ENCODE measurements at regions not wholly inside any gene's neighbourhood (a gene's known extent, or its start where the extent isn't known, plus 50 kb on each side); places are given as distances from the start of the nearest gene placed in this dataset.

DNA sequence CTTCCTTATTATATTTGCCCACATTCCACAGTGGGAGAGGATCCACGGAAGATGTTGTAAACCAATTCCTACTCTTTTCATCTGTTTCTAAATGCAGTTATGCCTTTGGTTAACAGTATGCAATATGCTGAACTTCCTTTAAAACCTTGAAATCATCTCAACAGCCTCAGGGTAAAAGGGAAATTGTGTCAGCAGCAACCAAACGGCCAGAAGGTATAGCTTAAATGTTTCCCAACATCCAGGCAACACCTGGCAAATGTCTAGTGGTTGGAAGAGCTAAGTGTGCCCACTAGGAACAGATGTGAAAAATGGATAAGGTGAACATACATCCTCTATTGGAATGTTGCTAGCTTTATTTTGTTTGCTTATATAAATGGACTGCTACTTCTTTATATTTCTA lies 164.8 kb downstream of the FAXC start:
- no peaks in the 10 kb centered on the region for H4K20me1 ChIP-seq (ENCODE audit: insufficient read depth, low read length)
- no peak overlapping the region for H3K27ac ChIP-seq (ENCODE audit: low read length)
- TF ChIP-seq, protein P1, sequence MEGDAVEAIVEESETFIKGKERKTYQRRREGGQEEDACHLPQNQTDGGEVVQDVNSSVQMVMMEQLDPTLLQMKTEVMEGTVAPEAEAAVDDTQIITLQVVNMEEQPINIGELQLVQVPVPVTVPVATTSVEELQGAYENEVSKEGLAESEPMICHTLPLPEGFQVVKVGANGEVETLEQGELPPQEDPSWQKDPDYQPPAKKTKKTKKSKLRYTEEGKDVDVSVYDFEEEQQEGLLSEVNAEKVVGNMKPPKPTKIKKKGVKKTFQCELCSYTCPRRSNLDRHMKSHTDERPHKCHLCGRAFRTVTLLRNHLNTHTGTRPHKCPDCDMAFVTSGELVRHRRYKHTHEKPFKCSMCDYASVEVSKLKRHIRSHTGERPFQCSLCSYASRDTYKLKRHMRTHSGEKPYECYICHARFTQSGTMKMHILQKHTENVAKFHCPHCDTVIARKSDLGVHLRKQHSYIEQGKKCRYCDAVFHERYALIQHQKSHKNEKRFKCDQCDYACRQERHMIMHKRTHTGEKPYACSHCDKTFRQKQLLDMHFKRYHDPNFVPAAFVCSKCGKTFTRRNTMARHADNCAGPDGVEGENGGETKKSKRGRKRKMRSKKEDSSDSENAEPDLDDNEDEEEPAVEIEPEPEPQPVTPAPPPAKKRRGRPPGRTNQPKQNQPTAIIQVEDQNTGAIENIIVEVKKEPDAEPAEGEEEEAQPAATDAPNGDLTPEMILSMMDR (IDR thresholded peaks at IDR 0.05; ENCODE audit: low read depth, low read length): no peak
- TF ChIP-seq EZH2phosphoT487 (IDR thresholded peaks at IDR 0.05; ENCODE audit: low read depth): no peak
- no peaks in the 10 kb centered on the region for H3K36me3 ChIP-seq (replicated peaks; ENCODE audit: low read depth, low read length)
- no peak overlapping the region for H3K4me3 ChIP-seq (ENCODE audit: low read length)
- no peak overlapping the region for H3K9ac ChIP-seq (ENCODE audit: low read length)
- H3K4me1 ChIP-seq (ENCODE audit: low read length): peaks cover 3% of the 10 kb centered on the region
- no peaks in the 10 kb centered on the region for H3K79me2 ChIP-seq (ENCODE audit: low read length)
- no peaks in the 10 kb centered on the region for H3K27me3 ChIP-seq (ENCODE audit: low read depth, low read length)
- H3K4me2 ChIP-seq (ENCODE audit: low read length): no peak overlapping the region
- H3K9me3 ChIP-seq (ENCODE audit: insufficient read depth, low read length): no peaks in the 10 kb centered on the region
- no peak overlapping the region for H2AFZ ChIP-seq (ENCODE audit: low read depth, low read length)

DNA sequence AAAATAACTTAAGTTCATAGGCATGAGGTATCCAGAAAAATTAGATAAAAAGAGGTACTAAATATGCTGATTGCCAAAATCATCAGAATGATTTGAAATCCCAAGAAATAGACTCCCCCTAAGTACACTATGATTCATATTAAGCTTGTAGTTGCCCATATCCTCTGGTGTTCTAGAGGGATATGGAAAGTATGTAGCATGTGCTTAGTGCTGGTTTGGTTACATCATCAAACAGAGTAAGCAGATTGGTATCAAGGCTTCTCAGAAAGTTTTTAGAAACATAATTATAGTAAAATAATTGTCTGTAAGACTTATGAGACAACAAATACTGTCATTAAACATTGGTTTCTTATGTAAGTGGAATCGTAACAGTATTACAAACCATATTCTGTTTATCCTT lies 166.4 kb downstream of the FAXC start:
- Histone ChIP-seq H3K9ac (ENCODE audit: low read length) (no peak overlapping the region), H3K4me2 (ENCODE audit: low read length) (no peak overlapping the region), H3K27ac (ENCODE audit: low read length) (no peak overlapping the region), H3K79me2 (ENCODE audit: low read length) (no peaks in the 10 kb centered on the region), H3K36me3 (replicated peaks; ENCODE audit: low read depth, low read length) (no peaks in the 10 kb centered on the region), H3K27me3 (ENCODE audit: low read depth, low read length) (no peaks in the 10 kb centered on the region), H3K4me1 (ENCODE audit: low read length) (no peaks in the 10 kb centered on the region), H3K4me3 (ENCODE audit: low read length) (no peak overlapping the region), H4K20me1 (ENCODE audit: insufficient read depth, low read length) (no peaks in the 10 kb centered on the region), H2AFZ (ENCODE audit: low read depth, low read length) (no peak overlapping the region), H3K9me3 (ENCODE audit: insufficient read depth, low read length) (no peaks in the 10 kb centered on the region)
- TF ChIP-seq, protein P1 (IDR thresholded peaks at IDR 0.05; ENCODE audit: low read depth, low read length): no peak
- TF ChIP-seq EZH2phosphoT487 (IDR thresholded peaks at IDR 0.05; ENCODE audit: low read depth): no peak

DNA sequence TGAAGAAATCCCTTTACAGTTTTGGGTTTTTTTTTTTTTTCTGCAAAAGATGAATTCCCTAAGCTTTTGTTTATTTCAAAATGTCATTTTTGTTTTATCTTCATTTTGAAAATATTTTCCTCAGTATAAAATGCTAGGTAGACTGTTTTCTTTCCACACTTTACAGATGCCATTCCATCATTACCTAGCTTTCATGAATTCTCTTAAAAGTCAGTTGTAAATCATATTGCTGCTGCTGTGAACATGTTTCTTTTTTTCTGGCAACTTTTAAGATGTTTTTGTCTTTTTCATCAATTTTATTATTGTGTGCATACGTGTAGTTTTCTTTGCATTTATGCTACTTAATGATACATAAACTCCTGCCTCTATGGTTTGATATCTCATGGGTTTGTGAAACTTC lies 168.3 kb downstream of the FAXC start:
- Histone ChIP-seq H2AFZ (ENCODE audit: low read depth, low read length) (no peak overlapping the region), H3K36me3 (replicated peaks; ENCODE audit: low read depth, low read length) (no peaks in the 10 kb centered on the region), H4K20me1 (ENCODE audit: insufficient read depth, low read length) (no peaks in the 10 kb centered on the region), H3K79me2 (ENCODE audit: low read length) (no peaks in the 10 kb centered on the region), H3K4me3 (ENCODE audit: low read length) (no peak overlapping the region), H3K9ac (ENCODE audit: low read length) (no peak overlapping the region), H3K4me2 (ENCODE audit: low read length) (no peak overlapping the region), H3K4me1 (ENCODE audit: low read length) (no peaks in the 10 kb centered on the region), H3K9me3 (ENCODE audit: insufficient read depth, low read length) (no peaks in the 10 kb centered on the region), H3K27me3 (ENCODE audit: low read depth, low read length) (no peaks in the 10 kb centered on the region), H3K27ac (ENCODE audit: low read length) (no peak overlapping the region)
- TF ChIP-seq, protein P1 (IDR thresholded peaks at IDR 0.05; ENCODE audit: low read depth, low read length): no peak
- TF ChIP-seq EZH2phosphoT487 (IDR thresholded peaks at IDR 0.05; ENCODE audit: low read depth): no peak

DNA sequence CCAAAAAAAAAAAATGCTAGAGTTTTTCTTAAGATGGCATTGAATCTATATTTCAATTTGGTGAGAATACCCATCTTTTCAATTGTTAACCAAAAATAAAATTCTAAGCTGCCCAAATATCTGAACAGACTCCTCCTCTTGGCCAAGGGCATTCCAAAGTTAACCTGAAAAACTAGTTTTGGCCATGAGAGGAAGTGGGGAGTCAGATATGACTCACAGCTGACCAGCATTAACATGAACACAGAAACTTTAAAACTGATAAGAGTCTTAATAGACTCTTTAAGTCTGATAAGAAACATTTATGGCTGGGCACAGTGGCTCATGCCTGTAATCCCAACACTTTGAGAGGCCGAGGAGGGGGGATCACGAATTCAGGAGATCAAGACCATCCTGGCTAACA lies 171.3 kb downstream of the FAXC start:
- H3K27ac ChIP-seq (ENCODE audit: low read length): no peak overlapping the region

More for the DNA sequence above, 171.3 kb downstream of the FAXC start:
- H3K79me2 ChIP-seq (ENCODE audit: low read length): no peaks in the 10 kb centered on the region
- H3K36me3 ChIP-seq (replicated peaks; ENCODE audit: low read depth, low read length): no peaks in the 10 kb centered on the region
- H3K27me3 ChIP-seq (ENCODE audit: low read depth, low read length): no peaks in the 10 kb centered on the region
- no peak overlapping the region for H3K9ac ChIP-seq (ENCODE audit: low read length)
- no peak for TF ChIP-seq EZH2phosphoT487 (IDR thresholded peaks at IDR 0.05; ENCODE audit: low read depth)
- TF ChIP-seq, protein P1 (IDR thresholded peaks at IDR 0.05; ENCODE audit: low read depth, low read length): no peak
- no peaks in the 10 kb centered on the region for H4K20me1 ChIP-seq (ENCODE audit: insufficient read depth, low read length)
- H3K9me3 ChIP-seq (ENCODE audit: insufficient read depth, low read length): no peaks in the 10 kb centered on the region
- no peak overlapping the region for H3K4me2 ChIP-seq (ENCODE audit: low read length)
- H3K4me3 ChIP-seq (ENCODE audit: low read length): no peak overlapping the region
- no peaks in the 10 kb centered on the region for H3K4me1 ChIP-seq (ENCODE audit: low read length)
- H2AFZ ChIP-seq (ENCODE audit: low read depth, low read length): no peak overlapping the region
